BJ (cell line): ENCODE measurements at regions not wholly inside any gene's neighbourhood (a gene's known extent, or its start where the extent isn't known, plus 50 kb on each side); places are given as distances from the start of the nearest gene placed in this dataset.

Experiments
- CTCF ChIA-PET: fragments of 350-600 bp; formaldehyde crosslinking; extraction: SDS; loops from one replicate; lab custom pipeline; 2021; ENCODE audit warnings: antibody characterized with exemption, inconsistent platforms; lab: Yijun Ruan, JAX
- POLR2A ChIA-PET: fragments of 300-600 bp; sonication (Branson Sonifier 250); formaldehyde crosslinking; extraction: SDS; loops from one replicate; lab custom pipeline; 2021; ENCODE audit warnings: antibody characterized with exemption; lab: Charles Lee
- DNase-seq: peaks from one replicate; pipeline ENCODE4 v3.0.0-alpha.2; 2011; ENCODE audit warnings: low read depth
- H3K27me3 ChIP-seq: 2 replicates; pipeline ENCODE4 v1.6.0; 2011; ENCODE audit warnings: low read length; ENCODE audit not compliant: control insufficient read depth, insufficient read depth
- H3K36me3 ChIP-seq: 2 replicates; pipeline ENCODE4 v1.5.1; 2011; ENCODE audit warnings: low read length; ENCODE audit not compliant: control insufficient read depth, insufficient read depth
- H3K4me3 ChIP-seq: 2 replicates; pipeline ENCODE4 v1.5.1; 2011; ENCODE audit warnings: low read depth, mild to moderate bottlenecking, control low read depth, low read length
- CTCF ChIP-seq: IDR thresholded peaks from 2 replicates; pipeline ENCODE4 v1.5.1; 2011; ENCODE audit warnings: low read depth, mild to moderate bottlenecking, control low read depth, inconsistent platforms, low read length, moderate library complexity; ENCODE audit not compliant: insufficient read depth

GRCh38 chr13:87274209-87274819, 396.9 kb upstream of the SLITRK5 start:
- Histone ChIP-seq H3K4me3 (no peak overlapping the region), H3K27me3 (no peaks in the 10 kb centered on the region), H3K36me3 (no peaks in the 10 kb centered on the region)
- DNase-seq: no peak
- POLR2A ChIA-PET: no interaction called here
- peak; percentile 33; the same call in 1 of the 2 replicates for TF ChIP-seq CTCF
- CTCF ChIA-PET: interaction anchor here (0.6 to 0.9 kb wide), 3 partner anchors 404 to 537 kb away, joined by 3 read pairs; no protein-coding TSS in a partner anchor

GRCh38 chr13:87280139-87280538, 391.0 kb upstream of the SLITRK5 start:
- Histone ChIP-seq H3K4me3 (no peak overlapping the region), H3K36me3 (no peaks in the 10 kb centered on the region), H3K27me3 (no peaks in the 10 kb centered on the region)
- DNase-seq: no peak
- POLR2A ChIA-PET: no interaction called here
- no peak for TF ChIP-seq CTCF
- CTCF ChIA-PET: interaction anchor here (1.2 kb wide), 1 partner anchor 10 kb away, joined by 3 read pairs; no protein-coding TSS in a partner anchor

- Histone ChIP-seq H3K27me3 (no peaks in the 10 kb centered on the region), H3K36me3 (no peaks in the 10 kb centered on the region), H3K4me3 (no peak overlapping the region)
- no peak for TF ChIP-seq CTCF
- POLR2A ChIA-PET: no interaction called here
- no peak for DNase-seq
- CTCF ChIA-PET: no interaction called here
Measured at GRCh38 chr13:87287721-87288120, 383.4 kb upstream of the SLITRK5 start.

GRCh38 chr13:87295636-87296035, 375.5 kb upstream of the SLITRK5 start:
- no peak for DNase-seq
- ChIA-PET POLR2A (no interaction called here), CTCF (no interaction called here)
- Histone ChIP-seq H3K36me3 (no peaks in the 10 kb centered on the region), H3K27me3 (no peaks in the 10 kb centered on the region), H3K4me3 (no peak overlapping the region)
- TF ChIP-seq CTCF: no peak

GRCh38 chr13:87302034-87302433, 369.1 kb upstream of the SLITRK5 start:
- Histone ChIP-seq H3K4me3 (no peak overlapping the region), H3K36me3 (no peaks in the 10 kb centered on the region), H3K27me3 (no peaks in the 10 kb centered on the region)
- no peak for DNase-seq
- POLR2A ChIA-PET: no interaction called here
- TF ChIP-seq CTCF: no peak
- CTCF ChIA-PET: no interaction called here
